SJSA1 (cell line): ENCODE measurements at regions not wholly inside any gene's neighbourhood (a gene's known extent, or its start where the extent isn't known, plus 50 kb on each side); places are given as distances from the start of the nearest gene placed in this dataset.

Source experiments
- DNase-seq, 2 experiments: peaks; one replicate each; pipeline ENCODE4 v3.0.0-alpha.2; 2015 to 2020; ENCODE audit warnings: low spot score in 2 of 2, low read depth in 1 of 2
- H3K27ac ChIP-seq: fragments of 250-450 bp; sonication (Bioruptor Pico); 2 replicates; pipeline ENCODE4 v1.5.1; 2020; ENCODE audit warnings: mild to moderate bottlenecking, moderate library complexity
- H3K27me3 ChIP-seq: fragments of 250-450 bp; sonication (Bioruptor Pico); replicated peaks from 2 replicates; pipeline ENCODE4 v1.5.1; 2020; ENCODE audit warnings: mild to moderate bottlenecking, moderate library complexity
- H3K36me3 ChIP-seq: fragments of 250-450 bp; sonication (Bioruptor Pico); 2 replicates; pipeline ENCODE4 v1.5.1; 2020; ENCODE audit warnings: mild to moderate bottlenecking
- H3K4me1 ChIP-seq: fragments of 250-450 bp; sonication (Bioruptor Pico); replicated peaks from 2 replicates; pipeline ENCODE4 v1.6.1; 2021; ENCODE audit warnings: mild to moderate bottlenecking
- H3K4me3 ChIP-seq: fragments of 250-450 bp; sonication (Bioruptor Pico); 2 replicates; pipeline ENCODE4 v1.5.1; 2020; ENCODE audit warnings: mild to moderate bottlenecking
- H3K9me3 ChIP-seq: fragments of 250-450 bp; sonication (Bioruptor Pico); replicated peaks from 2 replicates; pipeline ENCODE4 v1.5.1; 2020; ENCODE audit warnings: mild to moderate bottlenecking

- Histone ChIP-seq H3K36me3 (no peaks in the 10 kb centered on the region), H3K27me3 (no peaks in the 10 kb centered on the region), H3K27ac (no peak overlapping the region)
These were observed 88.3 kb downstream of the FAM50B start for GRCh38 chr6:3937438-3937837.

GRCh38 chr6:3938715-3939367, 89.7 kb downstream of the FAM50B start:
- no peak for DNase-seq
- Histone ChIP-seq H3K27me3 (no peaks in the 10 kb centered on the region), H3K27ac (no peak overlapping the region), H3K9me3 (no peaks in the 10 kb centered on the region), H3K36me3 (no peaks in the 10 kb centered on the region), H3K4me1 (no peaks in the 10 kb centered on the region), H3K4me3 (no peak overlapping the region)

More at GRCh38 chr6:3937438-3937837, 88.3 kb downstream of the FAM50B start:
- Histone ChIP-seq H3K9me3 (no peaks in the 10 kb centered on the region), H3K4me3 (no peak overlapping the region), H3K4me1 (peaks cover 7% of the 10 kb centered on the region; the same call in 1 of the 2 replicates)
- no peak for DNase-seq

GRCh38 chr6:3939368-3939958, 90.3 kb downstream of the FAM50B start:
- Histone ChIP-seq H3K27ac (no peak overlapping the region), H3K9me3 (no peaks in the 10 kb centered on the region), H3K4me3 (no peak overlapping the region), H3K4me1 (no peaks in the 10 kb centered on the region), H3K27me3 (no peaks in the 10 kb centered on the region), H3K36me3 (no peaks in the 10 kb centered on the region)
- no peak for DNase-seq

- Histone ChIP-seq H3K36me3 (no peaks in the 10 kb centered on the region), H3K27ac (no peak overlapping the region), H3K27me3 (no peaks in the 10 kb centered on the region), H3K4me3 (no peak overlapping the region), H3K9me3 (no peaks in the 10 kb centered on the region), H3K4me1 (peaks cover 3% of the 10 kb centered on the region)
- DNase-seq = no peak
These were observed 90.8 kb downstream of the FAM50B start for GRCh38 chr6:3939964-3940363.

GRCh38 chr6:3940703-3941102, 91.5 kb downstream of the FAM50B start:
- Histone ChIP-seq H3K4me3 (no peak overlapping the region), H3K36me3 (no peaks in the 10 kb centered on the region), H3K27ac (no peak overlapping the region), H3K9me3 (no peaks in the 10 kb centered on the region), H3K4me1 (peaks cover 10% of the 10 kb centered on the region), H3K27me3 (no peaks in the 10 kb centered on the region)
- no peak for DNase-seq

GRCh38 chr6:3943331-3943765, 94.2 kb downstream of the FAM50B start:
- H3K36me3 ChIP-seq = no peaks in the 10 kb centered on the region
- peaks cover 14% of the 10 kb centered on the region for H3K4me1 ChIP-seq
- H3K27me3 ChIP-seq = no peaks in the 10 kb centered on the region
- no peak overlapping the region for H3K27ac ChIP-seq
- H3K9me3 ChIP-seq = no peaks in the 10 kb centered on the region
- H3K4me3 ChIP-seq = no peak overlapping the region
- no peak for DNase-seq

- Histone ChIP-seq H3K9me3 (no peaks in the 10 kb centered on the region), H3K27me3 (no peaks in the 10 kb centered on the region), H3K27ac (no peak overlapping the region), H3K36me3 (no peaks in the 10 kb centered on the region), H3K4me3 (no peak overlapping the region), H3K4me1 (peaks cover 14% of the 10 kb centered on the region)
- no peak for DNase-seq
These were observed 95.1 kb downstream of the FAM50B start for GRCh38 chr6:3944246-3944645.

- Histone ChIP-seq H3K27ac (no peak overlapping the region), H3K36me3 (no peaks in the 10 kb centered on the region), H3K4me1 (peaks cover 14% of the 10 kb centered on the region), H3K27me3 (no peaks in the 10 kb centered on the region), H3K9me3 (no peaks in the 10 kb centered on the region; the same call in 1 of the 2 replicates), H3K4me3 (no peak overlapping the region)
- DNase-seq = no peak
These were observed 97.6 kb downstream of the FAM50B start for GRCh38 chr6:3946778-3947177.

GRCh38 chr6:3948866-3949265, 99.7 kb downstream of the FAM50B start:
- Histone ChIP-seq H3K36me3 (no peaks in the 10 kb centered on the region), H3K27ac (no peak overlapping the region), H3K4me3 (no peak overlapping the region), H3K9me3 (no peaks in the 10 kb centered on the region; the same call in 1 of the 2 replicates), H3K4me1 (peaks cover 14% of the 10 kb centered on the region), H3K27me3 (no peaks in the 10 kb centered on the region)
- DNase-seq = no peak

GRCh38 chr6:3949521-3949920, 100.3 kb downstream of the FAM50B start:
- H3K9me3 ChIP-seq = no peaks in the 10 kb centered on the region; the same call in 1 of the 2 replicates
- DNase-seq = no peak
- H3K27ac ChIP-seq = no peak overlapping the region
- H3K36me3 ChIP-seq = no peaks in the 10 kb centered on the region
- H3K4me3 ChIP-seq = no peak overlapping the region
- H3K4me1 ChIP-seq = peaks cover 14% of the 10 kb centered on the region
- no peaks in the 10 kb centered on the region for H3K27me3 ChIP-seq

GRCh38 chr6:3956054-3956453, 106.9 kb downstream of the FAM50B start:
- DNase-seq = no peak
- no peak overlapping the region for H3K4me3 ChIP-seq
- H3K27me3 ChIP-seq = no peaks in the 10 kb centered on the region
- H3K4me1 ChIP-seq = peaks cover 5% of the 10 kb centered on the region
- no peaks in the 10 kb centered on the region for H3K36me3 ChIP-seq
- H3K27ac ChIP-seq = no peak overlapping the region
- H3K9me3 ChIP-seq = no peaks in the 10 kb centered on the region; the same call in 1 of the 2 replicates

GRCh38 chr6:3957321-3957720, 108.1 kb downstream of the FAM50B start:
- Histone ChIP-seq H3K27me3 (no peaks in the 10 kb centered on the region), H3K9me3 (no peaks in the 10 kb centered on the region), H3K4me1 (peaks cover 18% of the 10 kb centered on the region), H3K27ac (no peak overlapping the region), H3K4me3 (no peak overlapping the region), H3K36me3 (no peaks in the 10 kb centered on the region)
- DNase-seq = no peak

GRCh38 chr6:3958255-3958654, 109.1 kb downstream of the FAM50B start:
- Histone ChIP-seq H3K4me1 (peaks cover 27% of the 10 kb centered on the region), H3K4me3 (no peak overlapping the region), H3K36me3 (no peaks in the 10 kb centered on the region), H3K27me3 (no peaks in the 10 kb centered on the region), H3K9me3 (no peaks in the 10 kb centered on the region), H3K27ac (no peak overlapping the region)
- no peak for DNase-seq

GRCh38 chr6:3959385-3959784, 110.2 kb downstream of the FAM50B start:
- DNase-seq = no peak
- H3K4me1 ChIP-seq = peaks cover 38% of the 10 kb centered on the region
- H3K27me3 ChIP-seq = no peaks in the 10 kb centered on the region
- H3K36me3 ChIP-seq = no peaks in the 10 kb centered on the region
- no peak overlapping the region for H3K27ac ChIP-seq
- H3K4me3 ChIP-seq = no peak overlapping the region
- H3K9me3 ChIP-seq = no peaks in the 10 kb centered on the region
